ENCODE measurements at regions not wholly inside any gene's neighbourhood (a gene's known extent, or its start where the extent isn't known, plus 50 kb on each side); places are given as distances from the start of the nearest gene placed in this dataset.

DNA sequence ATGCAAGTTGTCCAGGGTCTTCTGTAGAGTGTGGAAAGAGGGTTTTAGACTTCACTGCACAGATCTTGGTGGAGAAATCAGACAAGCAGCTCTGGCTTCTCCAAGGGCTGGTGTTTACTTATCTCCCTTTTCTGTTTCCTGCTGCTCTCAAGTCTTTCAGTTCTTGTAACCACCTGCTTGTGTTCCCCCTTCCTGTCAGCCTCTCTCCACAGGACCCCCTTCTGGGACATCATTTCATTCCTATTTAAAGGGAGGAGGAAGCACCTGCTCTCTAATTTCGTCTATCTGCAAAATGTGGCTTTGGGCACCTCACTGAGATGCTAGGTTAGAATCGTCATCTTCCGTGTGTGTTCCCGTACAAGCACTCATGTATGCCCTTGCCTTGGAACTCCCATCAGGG is 636.2 kb downstream of the MTRR start:
- BruUV-seq (replicated peaks) = no TSS peak
- H3K27me3 Mint-ChIP-seq (ENCODE audit: unreplicated experiment) = no peaks in the 10 kb centered on the region
- no peaks in the 10 kb centered on the region for H3K4me1 Mint-ChIP-seq (ENCODE audit: low read depth, unreplicated experiment)
- DNase-seq = no peak
- H3K36me3 Mint-ChIP-seq (ENCODE audit: insufficient read depth, unreplicated experiment) = no peaks in the 10 kb centered on the region
- CTCF ChIA-PET = no interaction called here
- intact Hi-C loops (cut with micrococcal nuclease; ENCODE audit: unreplicated experiment) = no loop called here
- peaks cover 13% of the 10 kb centered on the region for H3K9me3 Mint-ChIP-seq (ENCODE audit: low read depth, unreplicated experiment)
- H3K27ac Mint-ChIP-seq (ENCODE audit: unreplicated experiment) = no peak overlapping the region
- TF ChIP-seq, protein P1, sequence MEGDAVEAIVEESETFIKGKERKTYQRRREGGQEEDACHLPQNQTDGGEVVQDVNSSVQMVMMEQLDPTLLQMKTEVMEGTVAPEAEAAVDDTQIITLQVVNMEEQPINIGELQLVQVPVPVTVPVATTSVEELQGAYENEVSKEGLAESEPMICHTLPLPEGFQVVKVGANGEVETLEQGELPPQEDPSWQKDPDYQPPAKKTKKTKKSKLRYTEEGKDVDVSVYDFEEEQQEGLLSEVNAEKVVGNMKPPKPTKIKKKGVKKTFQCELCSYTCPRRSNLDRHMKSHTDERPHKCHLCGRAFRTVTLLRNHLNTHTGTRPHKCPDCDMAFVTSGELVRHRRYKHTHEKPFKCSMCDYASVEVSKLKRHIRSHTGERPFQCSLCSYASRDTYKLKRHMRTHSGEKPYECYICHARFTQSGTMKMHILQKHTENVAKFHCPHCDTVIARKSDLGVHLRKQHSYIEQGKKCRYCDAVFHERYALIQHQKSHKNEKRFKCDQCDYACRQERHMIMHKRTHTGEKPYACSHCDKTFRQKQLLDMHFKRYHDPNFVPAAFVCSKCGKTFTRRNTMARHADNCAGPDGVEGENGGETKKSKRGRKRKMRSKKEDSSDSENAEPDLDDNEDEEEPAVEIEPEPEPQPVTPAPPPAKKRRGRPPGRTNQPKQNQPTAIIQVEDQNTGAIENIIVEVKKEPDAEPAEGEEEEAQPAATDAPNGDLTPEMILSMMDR (IDR thresholded peaks at IDR 0.05; ENCODE audit: unreplicated experiment) = no peak
- no peak overlapping the region for H3K4me3 Mint-ChIP-seq (ENCODE audit: low read depth, unreplicated experiment)

DNA sequence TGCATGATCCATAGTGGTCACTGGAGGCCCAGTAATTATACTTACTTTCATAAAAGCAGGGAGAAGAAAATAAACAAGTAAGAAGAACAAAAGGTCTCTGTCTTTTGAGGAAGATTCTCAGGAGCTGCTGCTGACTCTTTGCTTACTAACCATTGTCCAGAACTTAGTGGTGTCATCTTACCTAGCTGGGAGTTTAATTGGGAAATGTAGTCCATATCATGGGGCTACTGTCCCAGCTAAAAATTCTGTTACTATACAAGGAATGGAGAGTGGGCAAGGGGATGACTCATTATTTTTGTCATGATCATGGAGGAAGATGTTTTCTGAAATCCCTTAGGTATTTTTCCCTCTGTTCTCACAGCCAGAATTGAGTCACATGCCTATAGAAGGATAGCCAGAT is 639.3 kb downstream of the MTRR start:
- Mint-ChIP-seq H3K36me3 (ENCODE audit: insufficient read depth, unreplicated experiment) (no peaks in the 10 kb centered on the region), H3K27me3 (ENCODE audit: unreplicated experiment) (no peaks in the 10 kb centered on the region), H3K4me3 (ENCODE audit: low read depth, unreplicated experiment) (no peak overlapping the region), H3K9me3 (ENCODE audit: low read depth, unreplicated experiment) (peaks cover 9% of the 10 kb centered on the region), H3K4me1 (ENCODE audit: low read depth, unreplicated experiment) (no peaks in the 10 kb centered on the region), H3K27ac (ENCODE audit: unreplicated experiment) (no peak overlapping the region)
- no TSS peak for BruUV-seq (replicated peaks)
- intact Hi-C loops (cut with micrococcal nuclease; ENCODE audit: unreplicated experiment) = no loop called here
- DNase-seq = no peak
- TF ChIP-seq, protein P1 (IDR thresholded peaks at IDR 0.05; ENCODE audit: unreplicated experiment) = no peak
- CTCF ChIA-PET = no interaction called here

DNA sequence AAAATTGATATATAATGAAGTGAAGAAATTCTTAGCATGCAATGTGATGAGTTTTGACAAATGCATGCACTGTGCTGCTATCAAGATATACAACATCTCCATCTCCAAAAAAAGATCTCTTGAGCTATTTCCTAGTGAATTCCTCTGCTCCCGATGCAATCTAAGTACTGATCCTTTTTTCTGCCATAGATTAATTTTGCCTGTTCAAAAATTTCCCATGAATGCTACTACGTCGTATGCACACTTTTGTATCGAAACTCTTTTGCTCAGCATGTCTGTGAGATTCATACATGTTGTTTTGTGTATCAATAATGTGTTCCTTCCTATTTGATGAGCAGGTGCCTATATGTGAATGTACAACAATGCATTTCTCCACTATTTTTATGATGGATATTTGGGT is 647.4 kb downstream of the MTRR start:
- Mint-ChIP-seq H3K27ac (ENCODE audit: unreplicated experiment) (no peak overlapping the region), H3K36me3 (ENCODE audit: insufficient read depth, unreplicated experiment) (peaks cover 4% of the 10 kb centered on the region), H3K4me3 (ENCODE audit: low read depth, unreplicated experiment) (no peak overlapping the region), H3K4me1 (ENCODE audit: low read depth, unreplicated experiment) (no peaks in the 10 kb centered on the region), H3K27me3 (ENCODE audit: unreplicated experiment) (no peaks in the 10 kb centered on the region), H3K9me3 (ENCODE audit: low read depth, unreplicated experiment) (peaks cover 17% of the 10 kb centered on the region)
- BruUV-seq (replicated peaks) = no TSS peak
- no peak for DNase-seq
- intact Hi-C loops (cut with micrococcal nuclease; ENCODE audit: unreplicated experiment) = no loop called here
- TF ChIP-seq, protein P1 (IDR thresholded peaks at IDR 0.05; ENCODE audit: unreplicated experiment) = no peak
- CTCF ChIA-PET = no interaction called here

GRCh38 chr5:8517456-8517855 is 648.5 kb downstream of the MTRR start:
- Mint-ChIP-seq H3K36me3 (ENCODE audit: insufficient read depth, unreplicated experiment) (peaks cover 4% of the 10 kb centered on the region), H3K9me3 (ENCODE audit: low read depth, unreplicated experiment) (peaks cover 14% of the 10 kb centered on the region), H3K27me3 (ENCODE audit: unreplicated experiment) (no peaks in the 10 kb centered on the region), H3K4me1 (ENCODE audit: low read depth, unreplicated experiment) (no peaks in the 10 kb centered on the region), H3K27ac (ENCODE audit: unreplicated experiment) (no peak overlapping the region), H3K4me3 (ENCODE audit: low read depth, unreplicated experiment) (no peak overlapping the region)
- BruUV-seq (replicated peaks) = no TSS peak
- CTCF ChIA-PET = interaction anchor here (0.7 kb wide), 1 partner anchor 723 kb away, joined by 3 read pairs; no protein-coding TSS in a partner anchor
- intact Hi-C loops (cut with micrococcal nuclease; ENCODE audit: unreplicated experiment) = no loop called here
- DNase-seq = no peak
- TF ChIP-seq, protein P1 (IDR thresholded peaks at IDR 0.05; ENCODE audit: unreplicated experiment) = no peak
